Right lobe of liver (tissue), 6 donors: ENCODE measurements at regions not wholly inside any gene's neighbourhood (a gene's known extent, or its start where the extent isn't known, plus 50 kb on each side); places are given as distances from the start of the nearest gene placed in this dataset.

Experiments used
- ATAC-seq, 4 donors: fragments of 200-7000 bp; cut with Tn5 transposase; one replicate each; pipeline ENCODE4 v1.9.1; 2020; ENCODE audit warnings: mild to moderate bottlenecking in 4 of 4, moderate library complexity in 4 of 4
- DNase-seq, 3 donors: peaks; one replicate each; pipeline ENCODE4 v3.0.0-alpha.2; 2020
- H3K27ac ChIP-seq, 3 donors: fragments of 200-600 bp; one replicate each; pipeline ENCODE4 v1.8.0; 2022
- H3K27me3 ChIP-seq, 2 donors: fragments of 200-600 bp; one replicate each; pipeline ENCODE4 v1.8.0; 2022
- H3K36me3 ChIP-seq, 4 donors: fragments of 200-600 bp; sonication (generic) in 1 of 4; one replicate each; pipeline versions ENCODE4 v1.5.1 to v1.8.0; 2017 to 2022; ENCODE audit warnings: control low read depth in 1 of 4
- H3K4me1 ChIP-seq, 4 donors: fragments of 200-600 bp; sonication (generic) in 1 of 4; one replicate each; pipeline versions ENCODE4 v1.5.1 to v1.8.0; 2017 to 2022; ENCODE audit warnings: control low read depth in 1 of 4
- H3K4me3 ChIP-seq, 3 donors: fragments of 200-600 bp; one replicate each; pipeline ENCODE4 v1.8.0; 2022
- H3K9me3 ChIP-seq, 4 donors: fragments of 200-600 bp; sonication (generic) in 1 of 4; one replicate each; pipeline versions ENCODE4 v1.5.1 to v1.8.0; 2017 to 2022; ENCODE audit warnings: control low read depth in 1 of 4
- POLR2A ChIP-seq: fragments of 450-650 bp; IDR thresholded peaks from one replicate; pipeline ENCODE4 v1.6.1; 2017; ENCODE audit warnings: antibody characterized with exemption, mild to moderate bottlenecking
- WGBS: methylation state at CpG from one replicate; pipeline ENCODE4 v1.1.6; 2018; ENCODE audit warnings: low coverage, low lambda C conversion rate; ENCODE audit not compliant: insufficient coverage; ENCODE audit errors: missing lambda C conversion rate; 5-methylcytosine and 5-hydroxymethylcytosine counted together
- intact Hi-C, 2 donors: fragments of 100-400 bp; cut with DNase I; formaldehyde crosslinking; loops; one replicate each; pipeline versions ENCODE4 v1.11.2 to v1.14.1; 2022
- TF ChIP-seq, protein P1 (sequence below), 4 donors: fragments of 200-600 bp in 3 of 4; fragments of 450-650 bp in 1 of 4; IDR thresholded peaks; one replicate each; pipeline versions ENCODE4 v1.5.1 to v1.8.0; 2016 to 2022; ENCODE audit warnings: antibody characterized with exemption in 4 of 4, mild to moderate bottlenecking in 2 of 4
- donor health status: DM: no; HTN: yes; CAD: no.
- donor health status: DM: no; HTN: no; CAD: no.
- donor health status: DM: no; HTN: no; CAD: no.
- donor health status: DM: no; HTN: yes; CAD: no.
- donor health status: DM: no; HTN: yes; CAD: no.

DNA sequence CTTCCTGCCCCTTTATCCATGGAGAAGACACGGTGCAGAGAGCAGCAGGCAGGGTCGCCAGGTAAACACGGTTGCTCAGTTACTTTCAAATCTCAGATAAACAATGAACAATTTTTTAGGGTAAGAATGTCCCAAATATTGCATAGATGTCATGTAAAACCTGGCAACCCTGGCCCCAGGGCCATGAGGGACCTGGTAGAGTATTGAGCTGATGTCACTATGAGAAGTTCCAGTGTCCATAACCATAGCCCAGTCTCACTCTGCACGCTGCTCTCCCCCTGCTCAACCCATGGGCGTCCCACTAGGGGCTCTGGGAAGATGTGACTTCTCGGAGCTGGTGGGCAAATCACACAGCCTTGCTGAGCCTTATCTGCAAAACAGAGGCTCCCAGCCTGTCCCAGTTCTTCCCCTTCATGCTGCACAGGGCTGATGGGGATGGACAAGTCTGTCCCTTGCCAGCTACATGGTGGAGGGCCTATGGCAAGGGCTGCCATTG lies 71.3 kb upstream of the TOP1 start:
- no peaks in the 10 kb centered on the region for H3K36me3 ChIP-seq
- no peaks in the 10 kb centered on the region for H3K9me3 ChIP-seq
- H3K27me3 ChIP-seq, result no peaks in the 10 kb centered on the region
- 68% methylated on average over 4 of the region's 6 CpGs for WGBS
- DNase-seq (no peak), ATAC-seq (no peak)
- TF ChIP-seq, protein P1, sequence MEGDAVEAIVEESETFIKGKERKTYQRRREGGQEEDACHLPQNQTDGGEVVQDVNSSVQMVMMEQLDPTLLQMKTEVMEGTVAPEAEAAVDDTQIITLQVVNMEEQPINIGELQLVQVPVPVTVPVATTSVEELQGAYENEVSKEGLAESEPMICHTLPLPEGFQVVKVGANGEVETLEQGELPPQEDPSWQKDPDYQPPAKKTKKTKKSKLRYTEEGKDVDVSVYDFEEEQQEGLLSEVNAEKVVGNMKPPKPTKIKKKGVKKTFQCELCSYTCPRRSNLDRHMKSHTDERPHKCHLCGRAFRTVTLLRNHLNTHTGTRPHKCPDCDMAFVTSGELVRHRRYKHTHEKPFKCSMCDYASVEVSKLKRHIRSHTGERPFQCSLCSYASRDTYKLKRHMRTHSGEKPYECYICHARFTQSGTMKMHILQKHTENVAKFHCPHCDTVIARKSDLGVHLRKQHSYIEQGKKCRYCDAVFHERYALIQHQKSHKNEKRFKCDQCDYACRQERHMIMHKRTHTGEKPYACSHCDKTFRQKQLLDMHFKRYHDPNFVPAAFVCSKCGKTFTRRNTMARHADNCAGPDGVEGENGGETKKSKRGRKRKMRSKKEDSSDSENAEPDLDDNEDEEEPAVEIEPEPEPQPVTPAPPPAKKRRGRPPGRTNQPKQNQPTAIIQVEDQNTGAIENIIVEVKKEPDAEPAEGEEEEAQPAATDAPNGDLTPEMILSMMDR (IDR thresholded peaks at IDR 0.05), result no peak
- TF ChIP-seq POLR2A, result no peak
- intact Hi-C loops, result loop anchor here in 1 of 2 donors (10.0 kb wide), 1 partner anchor 213 kb away; no protein-coding TSS in a partner anchor
- no peaks in the 10 kb centered on the region for H3K4me1 ChIP-seq
- H3K4me3 ChIP-seq, result no peak overlapping the region
- no peak overlapping the region for H3K27ac ChIP-seq

DNA sequence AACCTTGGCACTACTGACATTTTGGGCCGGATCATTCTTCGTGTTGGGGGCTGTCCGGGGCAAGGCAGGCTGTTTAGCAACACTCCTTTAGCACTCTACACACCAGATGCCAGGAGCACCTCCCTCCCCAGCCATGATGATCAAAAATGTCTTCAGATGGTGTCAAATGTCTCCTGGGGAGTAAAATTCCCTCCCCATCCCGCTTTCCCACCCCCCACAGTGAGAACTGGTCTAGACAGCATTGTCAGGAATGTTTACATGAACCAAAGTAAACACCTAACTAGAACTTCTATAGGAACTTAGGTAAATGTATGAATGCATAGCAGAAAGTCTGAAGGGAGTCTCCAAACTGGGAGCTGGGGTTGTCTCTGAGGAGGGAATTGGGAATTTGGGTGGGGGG lies 70.0 kb upstream of the TOP1 start:
- 20% methylated on average over 1 of the region's 4 CpGs for WGBS

DNA sequence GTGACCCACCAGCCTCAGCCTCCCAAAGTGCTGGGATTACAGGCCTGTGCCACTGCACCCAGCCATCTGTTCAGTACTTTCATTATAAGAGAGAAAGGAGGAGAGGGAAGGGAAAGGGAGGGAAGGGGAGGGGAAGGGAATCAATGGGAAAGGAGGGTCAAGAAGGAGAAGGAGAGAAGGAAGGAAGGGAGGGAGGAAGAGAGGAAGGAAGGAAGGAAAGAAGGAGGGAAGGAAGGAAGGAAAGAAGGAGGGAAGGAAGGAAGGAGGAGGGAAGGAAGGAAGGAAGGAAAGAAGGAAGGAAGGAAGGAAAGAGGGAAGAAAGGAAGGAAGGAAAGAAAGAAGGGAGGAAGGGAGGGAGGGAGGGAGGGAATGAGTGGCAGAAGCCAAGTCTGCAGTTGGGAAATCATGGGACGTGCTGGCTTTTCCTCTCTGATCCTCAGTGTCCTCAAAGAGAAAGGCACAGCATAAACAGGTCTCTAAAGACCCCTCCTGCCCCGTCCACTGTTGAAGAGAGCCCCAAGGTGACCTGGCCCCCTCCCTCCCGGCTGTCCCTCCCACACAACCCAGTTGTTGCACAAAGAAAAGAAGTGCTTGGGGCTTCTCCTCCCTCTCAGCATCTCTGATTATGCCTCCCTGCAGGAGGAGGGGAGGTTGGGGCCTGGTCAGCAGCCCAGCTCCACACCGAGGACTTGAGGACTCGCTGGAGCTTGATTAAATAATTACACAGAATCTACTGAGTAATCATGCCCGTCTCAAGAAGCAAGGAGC lies 69.1 kb upstream of the TOP1 start:
- TF ChIP-seq POLR2A, result no peak
- TF ChIP-seq, protein P1 (IDR thresholded peaks at IDR 0.05), result no peak
- intact Hi-C loops, result loop anchor here (5.0 to 10.0 kb wide), 2 partner anchors 215 to 217 kb away; no protein-coding TSS in a partner anchor
- Histone ChIP-seq H3K4me1 (no peaks in the 10 kb centered on the region), H3K27ac (no peak overlapping the region), H3K9me3 (no peaks in the 10 kb centered on the region), H3K27me3 (no peaks in the 10 kb centered on the region), H3K4me3 (no peak overlapping the region), H3K36me3 (no peaks in the 10 kb centered on the region)
- DNase-seq (no peak), ATAC-seq (no peak)
- WGBS, result 75% methylated on average over 4 of the region's 6 CpGs

More for the DNA sequence above, 70.0 kb upstream of the TOP1 start:
- H3K4me3 ChIP-seq, result no peak overlapping the region
- H3K27me3 ChIP-seq, result no peaks in the 10 kb centered on the region
- intact Hi-C loops, result loop anchor here in 1 of 2 donors (10.0 kb wide), 1 partner anchor 214 kb away; no protein-coding TSS in a partner anchor
- no peak overlapping the region for H3K27ac ChIP-seq
- TF ChIP-seq, protein P1 (IDR thresholded peaks at IDR 0.05), result no peak
- no peak for TF ChIP-seq POLR2A
- ATAC-seq, result no peak
- no peaks in the 10 kb centered on the region for H3K9me3 ChIP-seq
- DNase-seq, result no peak
- no peaks in the 10 kb centered on the region for H3K36me3 ChIP-seq
- H3K4me1 ChIP-seq, result no peaks in the 10 kb centered on the region

DNA sequence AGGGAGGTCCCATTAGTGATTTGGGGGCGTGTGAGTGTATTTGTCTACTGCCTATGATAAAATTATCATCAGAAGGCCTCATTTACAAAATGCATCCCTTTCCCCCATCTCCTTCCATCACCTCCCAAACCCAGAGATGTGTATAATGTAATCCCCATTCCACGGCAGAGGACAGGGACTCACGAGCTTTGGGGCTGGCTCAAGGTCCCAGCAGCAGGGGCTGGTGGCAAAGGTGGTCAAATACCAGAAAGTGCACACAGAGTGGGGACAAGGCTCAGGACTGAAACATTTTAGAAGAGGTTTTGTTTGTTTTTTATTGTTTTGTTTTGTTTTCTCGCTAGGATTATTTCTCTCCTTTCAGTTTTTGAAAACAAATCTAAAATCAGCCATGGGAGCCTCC lies 68.5 kb upstream of the TOP1 start:
- DNase-seq (no peak), ATAC-seq (no peak)
- no peaks in the 10 kb centered on the region for H3K36me3 ChIP-seq
- no peaks in the 10 kb centered on the region for H3K9me3 ChIP-seq
- no peaks in the 10 kb centered on the region for H3K27me3 ChIP-seq
- 77% methylated on average over 4 of the region's 4 CpGs for WGBS
- intact Hi-C loops, result loop anchor here in 1 of 2 donors (5.0 kb wide), 1 partner anchor 218 kb away; no protein-coding TSS in a partner anchor
- TF ChIP-seq, protein P1 (IDR thresholded peaks at IDR 0.05), result no peak
- TF ChIP-seq POLR2A, result no peak
- no peak overlapping the region for H3K27ac ChIP-seq
- H3K4me1 ChIP-seq, result no peaks in the 10 kb centered on the region
- H3K4me3 ChIP-seq, result no peak overlapping the region
